GM19395 (cell line): ENCODE measurements at regions not wholly inside any gene's neighbourhood (a gene's known extent, or its start where the extent isn't known, plus 50 kb on each side); places are given as distances from the start of the nearest gene placed in this dataset.
"Not testable (repeated sequence)": the region's sequence is repeated elsewhere in the genome, so short reads cannot be mapped to it uniquely, and the experiment has no call there.

Source experiments
- ATAC-seq: cut with Tn5 transposase; IDR thresholded peaks from one replicate; pipeline ENCODE4 v1.9.1; 2021; ENCODE audit warnings: mild to moderate bottlenecking, moderate library complexity; ENCODE audit not compliant: unreplicated experiment

DNA sequence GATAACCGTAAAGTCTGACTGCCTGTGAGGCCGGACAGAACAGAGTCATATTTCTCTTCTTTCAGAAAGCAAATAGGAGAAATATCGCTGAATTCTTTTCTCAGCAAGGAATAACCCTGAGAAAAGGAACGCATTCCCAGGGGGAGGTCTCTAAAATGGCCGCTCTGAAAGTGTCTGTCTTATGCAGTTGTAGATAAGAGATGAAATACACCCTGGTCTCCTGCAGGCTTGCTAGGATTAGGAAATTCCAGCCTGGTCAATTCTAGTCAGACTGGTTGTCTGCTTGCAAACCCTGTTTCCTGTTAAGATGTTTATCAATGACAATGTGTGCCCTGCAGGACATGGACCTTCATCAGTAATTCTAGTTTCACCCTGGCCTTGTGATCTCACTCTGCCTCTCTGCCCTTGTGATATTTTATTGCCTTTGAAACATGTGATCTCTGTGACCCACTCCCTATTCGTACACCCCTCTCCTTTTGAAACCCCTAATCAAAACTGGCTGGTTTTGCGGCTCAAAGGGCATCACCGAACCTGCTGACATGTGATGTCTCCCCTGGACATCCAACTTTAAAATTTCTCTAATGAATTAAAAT lies 934.8 kb upstream of the SPRY2 start:
- ATAC-seq = no peak

DNA sequence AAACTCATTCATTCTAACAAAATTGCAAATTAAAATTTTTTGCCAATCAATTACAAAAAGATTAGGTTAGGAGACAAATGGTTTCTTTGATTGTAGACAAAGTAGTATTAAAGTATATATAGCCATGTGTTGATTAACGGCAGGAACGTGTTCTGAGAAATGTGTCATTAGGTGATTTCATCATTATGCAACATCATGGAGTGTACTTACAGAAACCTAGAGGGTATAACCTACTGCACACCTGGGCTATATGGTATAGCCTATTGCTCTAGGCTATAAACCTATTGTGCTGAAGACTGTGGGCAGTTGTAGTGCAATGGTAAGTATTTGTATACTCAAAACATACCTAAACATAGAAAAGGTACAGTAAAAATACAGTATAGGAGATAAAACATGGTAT lies 906.8 kb upstream of the SPRY2 start:
- no peak for ATAC-seq

DNA sequence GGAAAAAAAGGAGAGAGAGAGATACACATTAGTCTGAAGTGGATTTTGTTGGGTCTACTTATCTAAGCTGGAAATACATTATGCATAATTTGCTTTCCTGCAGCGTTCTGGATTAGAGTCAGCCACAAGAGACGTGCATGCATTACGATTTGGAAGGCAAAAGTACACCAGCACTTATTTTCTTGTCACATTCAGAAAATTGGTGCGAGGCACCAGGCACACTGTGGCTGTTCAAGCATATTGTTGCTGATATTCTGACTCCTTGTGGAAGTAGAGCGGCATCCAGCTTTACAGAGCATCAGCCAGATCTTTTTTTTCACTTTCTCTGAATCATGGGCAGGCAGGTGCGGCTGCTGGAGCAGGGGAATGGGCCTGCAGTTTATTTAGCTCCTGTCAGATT lies 905.6 kb upstream of the SPRY2 start:
- ATAC-seq = no peak

DNA sequence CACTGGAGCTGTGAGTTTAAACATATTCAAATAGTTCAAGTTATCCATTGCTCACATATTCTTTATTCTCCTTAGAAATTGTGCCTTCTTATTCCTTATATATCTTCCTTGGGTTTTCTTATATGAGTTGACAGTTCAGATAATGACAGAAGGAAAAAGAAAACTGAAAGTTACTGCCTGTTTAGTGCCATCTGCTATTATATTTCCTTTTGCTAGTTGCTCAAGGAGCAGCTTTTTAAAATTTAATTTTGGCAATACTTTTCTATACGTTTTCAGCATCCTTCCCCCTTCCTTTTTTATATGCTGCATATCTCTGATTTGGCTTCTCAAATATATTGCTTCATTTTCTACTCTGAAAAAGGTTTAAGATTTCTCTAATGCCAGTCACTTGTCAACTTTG lies 903.1 kb upstream of the SPRY2 start:
- no peak for ATAC-seq

DNA sequence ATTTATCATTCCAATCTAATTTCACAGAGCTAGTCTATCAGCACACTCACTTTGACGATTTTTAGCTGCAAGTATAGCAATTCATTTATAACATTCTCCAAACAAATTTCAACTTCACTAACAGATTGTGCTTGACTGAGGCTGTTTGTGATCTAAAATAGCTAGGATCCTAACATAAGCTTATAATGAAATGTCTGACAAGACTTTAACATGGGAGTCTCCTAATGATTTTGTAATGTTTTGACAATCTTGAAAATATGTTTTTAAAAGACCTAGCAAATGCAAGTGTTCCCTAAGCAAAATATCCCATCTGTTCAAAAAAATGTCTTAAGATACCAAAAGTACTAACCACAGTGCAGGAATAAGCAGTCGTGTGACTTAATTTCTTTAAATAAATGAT lies 889.5 kb upstream of the SPRY2 start:
- no peak for ATAC-seq

DNA sequence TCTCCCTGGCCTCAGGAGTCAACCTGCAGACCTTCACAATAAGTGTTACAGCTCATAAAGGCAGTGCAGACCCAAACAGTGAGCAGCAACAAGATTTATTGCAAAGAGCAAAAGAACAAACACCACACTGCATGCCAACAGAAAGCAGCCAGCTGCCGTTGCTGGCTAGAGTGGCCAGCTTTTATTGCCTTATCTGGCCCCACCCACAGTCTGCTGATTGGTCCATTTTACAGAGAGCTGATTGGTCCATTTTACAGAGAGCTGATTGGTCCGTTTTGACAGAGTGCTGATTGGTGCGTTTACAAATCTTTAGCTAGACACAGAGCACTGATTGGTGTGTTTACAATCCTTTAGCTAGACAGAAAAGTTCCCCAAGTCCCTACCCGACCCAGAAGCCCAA lies 885.9 kb upstream of the SPRY2 start:
- not testable (repeated sequence) for ATAC-seq

DNA sequence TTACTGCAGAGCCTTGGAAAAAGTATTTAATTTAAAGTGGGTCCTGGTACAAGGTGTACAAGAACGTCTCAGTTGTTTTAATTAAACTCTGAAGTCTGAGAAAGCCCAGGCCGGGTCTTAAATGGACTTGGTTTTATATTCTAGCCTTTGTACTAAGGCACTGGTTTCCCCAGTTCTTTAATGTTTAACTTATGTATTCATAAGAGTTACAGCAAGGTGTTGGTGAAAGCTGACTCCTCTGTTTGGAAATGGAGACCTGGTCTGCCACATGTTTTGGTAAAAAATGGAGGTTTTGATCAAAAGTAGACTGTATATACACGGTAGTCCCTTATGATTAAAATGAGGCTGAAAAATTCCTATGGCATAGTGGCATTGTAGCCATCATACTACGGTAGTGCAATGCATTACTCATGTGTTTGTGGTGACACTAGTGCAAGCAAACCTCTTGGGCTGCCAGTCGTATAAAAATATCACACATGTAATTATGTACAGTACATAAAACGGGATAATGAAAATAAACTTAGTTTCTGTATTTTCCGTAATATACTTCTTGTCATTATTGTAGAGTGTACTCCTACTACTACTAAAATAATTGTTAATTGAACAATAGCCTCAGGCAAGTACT lies 883.4 kb upstream of the SPRY2 start:
- no peak for ATAC-seq

DNA sequence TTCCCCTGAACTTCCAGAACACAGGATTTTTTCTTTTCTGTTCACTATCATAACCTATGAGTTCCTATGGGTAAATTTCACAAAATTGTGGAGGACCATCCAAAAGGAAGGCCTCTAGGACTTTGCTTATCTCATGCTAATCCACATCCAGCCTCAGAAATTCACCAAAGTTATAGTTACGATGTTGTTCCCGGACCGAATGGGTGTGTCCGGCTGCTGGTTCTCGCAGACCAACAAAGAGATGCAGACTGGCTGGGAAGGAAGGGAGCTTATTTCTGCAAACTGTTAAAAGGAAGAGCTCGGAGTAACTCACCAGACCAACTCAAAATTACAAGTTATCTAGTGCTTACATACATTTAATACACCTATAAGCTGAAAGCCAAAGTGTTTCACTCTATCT lies 882.9 kb upstream of the SPRY2 start:
- ATAC-seq = no peak

DNA sequence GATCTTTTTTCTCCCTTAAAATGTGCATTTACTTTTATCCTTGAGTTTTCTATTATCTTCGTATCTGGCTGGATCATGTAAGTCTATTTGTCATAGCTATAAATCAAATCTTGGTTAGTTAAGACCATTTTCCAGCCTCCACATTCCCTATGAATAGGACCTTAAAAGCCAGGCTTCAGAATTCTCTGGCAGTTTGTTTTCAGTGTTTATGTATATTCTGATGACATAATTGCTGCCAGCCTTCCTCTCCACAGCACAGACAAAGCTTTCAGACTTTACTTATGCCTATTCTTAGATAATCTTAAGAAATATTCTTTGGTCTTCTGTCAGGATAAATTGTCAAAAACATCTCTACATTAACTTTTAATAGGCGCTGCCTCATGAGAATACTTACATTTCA lies 870.8 kb upstream of the SPRY2 start:
- ATAC-seq = no peak

DNA sequence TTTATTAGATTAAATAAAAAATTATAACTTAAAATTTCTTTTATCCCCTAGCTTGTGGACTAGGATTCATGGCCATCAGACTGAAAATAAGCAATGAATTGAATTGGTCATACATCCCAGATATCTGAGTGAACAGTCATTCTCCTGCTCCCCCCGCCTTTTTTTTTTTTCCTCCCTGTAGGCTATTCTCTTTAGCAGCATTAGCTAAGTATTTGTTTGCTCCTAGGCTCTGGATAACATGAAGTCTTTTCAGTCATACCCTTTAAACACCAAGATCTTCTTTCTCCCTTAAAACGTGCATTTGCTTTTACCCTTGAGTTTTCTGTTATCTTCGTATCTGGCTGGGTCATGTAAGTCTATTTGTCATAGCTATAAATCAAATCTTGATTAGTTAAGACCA lies 866.7 kb upstream of the SPRY2 start:
- ATAC-seq = no peak

DNA sequence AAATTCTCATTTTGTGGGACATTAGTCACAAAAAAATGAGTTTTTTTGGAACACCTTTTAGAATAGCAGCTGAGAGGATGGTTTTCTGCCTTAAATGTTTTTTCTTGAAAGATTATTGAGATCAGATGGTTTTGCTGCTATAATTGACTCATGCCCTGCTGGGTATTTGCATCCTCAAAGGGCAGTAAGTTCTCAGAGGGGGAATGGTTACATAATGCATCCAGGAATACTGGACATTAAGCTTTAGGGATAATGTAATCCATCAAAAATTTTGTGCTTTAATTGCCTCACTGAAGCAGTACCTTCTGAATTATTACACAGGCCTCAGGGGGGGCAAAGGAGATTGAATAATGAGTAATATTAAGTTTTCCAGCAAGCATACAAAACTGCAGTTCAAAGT lies 866.3 kb upstream of the SPRY2 start:
- no peak for ATAC-seq

DNA sequence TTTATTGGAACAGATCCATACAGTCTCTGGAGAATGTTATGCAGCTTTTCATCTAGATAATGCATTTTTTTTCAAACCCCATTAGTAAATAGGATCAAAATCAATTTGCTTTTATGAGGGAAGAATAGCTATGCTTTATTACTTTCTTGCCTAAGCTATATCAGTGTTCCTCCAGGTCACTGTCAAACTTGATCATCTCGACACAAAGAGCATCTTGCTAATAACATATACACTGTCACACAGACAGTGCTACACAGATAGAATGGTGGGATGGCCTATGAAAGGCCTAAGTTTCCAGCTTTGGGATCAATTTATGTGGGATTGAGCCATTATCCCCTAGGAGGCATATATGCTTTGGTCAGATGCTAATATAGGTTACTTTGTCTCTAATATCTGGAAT lies 862.9 kb upstream of the SPRY2 start:
- ATAC-seq = no peak

DNA sequence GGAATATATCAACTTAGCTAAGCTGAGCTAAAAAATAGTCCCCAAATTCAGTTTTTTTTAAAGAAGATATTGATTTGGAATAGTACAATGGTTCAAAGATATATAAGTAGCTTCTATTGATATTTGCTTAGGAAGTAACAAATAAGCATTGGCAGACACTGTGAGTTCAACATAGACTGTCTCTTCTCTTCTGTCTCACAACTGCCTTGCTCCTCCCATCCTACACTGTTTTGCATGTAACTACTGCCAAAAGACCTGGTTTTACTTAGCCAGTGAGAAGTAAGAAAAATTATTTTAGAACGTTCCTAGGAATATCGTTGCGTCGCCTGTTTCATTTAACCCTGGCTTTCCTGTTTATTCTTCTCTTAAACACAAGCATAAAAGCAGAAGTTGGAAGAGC lies 859.0 kb upstream of the SPRY2 start:
- ATAC-seq = no peak

DNA sequence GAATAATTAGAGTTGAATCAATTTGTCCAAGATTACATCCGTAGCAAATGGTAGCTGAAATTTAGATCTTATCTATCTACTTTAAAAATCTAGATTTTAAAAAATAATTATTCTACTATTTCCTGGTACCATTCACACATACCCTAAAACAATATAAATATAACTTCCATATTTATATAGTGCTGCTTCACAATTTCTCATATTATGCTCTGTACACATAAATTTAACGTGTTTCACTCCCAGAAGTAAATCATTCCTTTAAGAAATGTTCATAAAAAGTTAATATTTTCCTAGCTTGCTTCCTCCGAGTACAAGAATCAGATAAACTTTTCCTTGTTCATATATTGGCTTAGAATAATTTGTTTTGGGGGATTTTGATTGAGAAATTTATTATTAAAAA lies 857.0 kb upstream of the SPRY2 start:
- ATAC-seq = no peak

DNA sequence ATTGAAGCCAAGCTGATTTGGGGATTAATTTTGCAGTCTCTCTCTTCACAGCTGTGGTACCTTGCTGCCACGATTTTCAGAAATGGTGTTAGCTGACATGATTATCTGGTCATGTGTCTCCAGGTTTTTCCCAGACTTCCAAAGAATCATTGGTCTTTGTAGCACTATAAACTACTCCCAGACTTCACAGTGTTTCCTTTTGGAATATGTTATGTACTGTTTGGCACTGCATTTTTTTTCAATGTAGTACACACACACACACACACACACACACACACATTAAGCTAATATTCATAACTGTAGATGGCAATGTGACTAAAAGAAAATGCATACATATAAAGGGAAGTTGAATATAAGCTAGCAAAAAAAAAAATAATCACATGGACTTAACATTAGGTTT lies 856.6 kb upstream of the SPRY2 start:
- no peak for ATAC-seq

DNA sequence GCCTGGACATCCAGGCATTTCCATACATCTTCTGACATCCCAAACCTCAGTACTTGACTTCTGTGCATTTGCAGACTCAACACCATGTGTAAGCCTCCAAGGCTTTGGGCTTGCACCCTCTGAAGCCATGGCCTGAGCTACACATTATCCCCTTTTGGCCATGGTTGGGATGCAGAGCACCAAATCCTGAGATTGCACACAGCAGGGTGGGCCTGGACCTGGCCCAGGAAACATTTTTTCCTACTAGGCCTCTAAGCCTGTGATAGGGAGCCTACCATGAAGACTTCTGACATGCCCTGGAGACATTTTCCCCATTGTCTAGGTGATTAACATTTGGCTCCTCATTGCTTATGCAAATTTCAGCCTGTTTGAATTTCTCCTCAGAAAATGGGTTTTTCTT lies 853.4 kb upstream of the SPRY2 start:
- no peak for ATAC-seq

DNA sequence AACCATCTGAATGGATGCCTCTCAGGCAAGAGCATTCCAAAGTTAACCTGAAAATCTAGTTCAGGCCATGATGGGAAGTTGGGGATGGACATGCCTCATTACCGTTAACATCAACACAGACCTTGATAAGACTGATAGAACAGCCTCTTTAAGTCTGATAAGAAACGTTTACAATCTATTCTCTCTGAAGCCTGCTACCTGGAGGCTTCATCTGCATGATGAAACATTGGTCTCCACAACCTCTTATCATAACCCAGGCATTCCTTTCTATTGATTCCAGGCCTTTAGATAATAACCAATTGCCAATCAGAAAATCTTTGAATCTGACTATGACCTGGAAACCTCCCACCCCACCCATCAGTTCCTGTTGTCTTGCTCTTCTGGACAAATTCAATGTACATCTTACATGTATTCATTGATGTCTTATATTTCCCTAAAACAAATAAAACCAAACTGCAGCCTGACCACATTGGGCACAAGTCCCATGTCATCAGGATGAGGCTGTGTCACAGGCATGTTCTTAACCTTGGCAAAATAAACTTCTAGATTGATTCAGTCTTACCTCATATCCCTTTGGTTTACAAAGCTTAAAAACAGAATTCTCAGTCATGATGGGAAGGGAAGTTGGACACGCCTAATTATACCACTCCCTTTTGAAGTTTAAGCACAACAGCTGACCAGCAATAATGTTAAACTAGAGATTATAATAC lies 843.8 kb upstream of the SPRY2 start:
- no peak for ATAC-seq

DNA sequence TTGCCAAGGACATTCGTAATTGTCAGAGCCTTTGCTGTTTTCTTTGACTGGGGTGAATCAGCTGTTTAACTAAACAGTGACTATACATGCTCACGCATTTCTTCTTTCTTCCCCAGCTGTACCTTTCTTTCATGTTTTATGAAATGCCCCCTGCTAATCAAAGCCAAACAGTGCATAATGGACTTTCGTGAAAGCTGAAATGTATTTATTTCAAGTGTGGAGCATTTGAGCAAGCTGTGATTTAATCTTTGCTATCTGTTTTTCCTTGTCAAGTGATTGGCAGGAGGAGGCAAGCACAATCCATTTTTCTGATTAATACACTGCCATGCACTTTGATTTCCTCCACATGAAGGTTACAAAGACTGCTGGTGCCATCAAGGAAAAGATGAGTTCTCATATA lies 831.7 kb upstream of the SPRY2 start:
- ATAC-seq = no peak

DNA sequence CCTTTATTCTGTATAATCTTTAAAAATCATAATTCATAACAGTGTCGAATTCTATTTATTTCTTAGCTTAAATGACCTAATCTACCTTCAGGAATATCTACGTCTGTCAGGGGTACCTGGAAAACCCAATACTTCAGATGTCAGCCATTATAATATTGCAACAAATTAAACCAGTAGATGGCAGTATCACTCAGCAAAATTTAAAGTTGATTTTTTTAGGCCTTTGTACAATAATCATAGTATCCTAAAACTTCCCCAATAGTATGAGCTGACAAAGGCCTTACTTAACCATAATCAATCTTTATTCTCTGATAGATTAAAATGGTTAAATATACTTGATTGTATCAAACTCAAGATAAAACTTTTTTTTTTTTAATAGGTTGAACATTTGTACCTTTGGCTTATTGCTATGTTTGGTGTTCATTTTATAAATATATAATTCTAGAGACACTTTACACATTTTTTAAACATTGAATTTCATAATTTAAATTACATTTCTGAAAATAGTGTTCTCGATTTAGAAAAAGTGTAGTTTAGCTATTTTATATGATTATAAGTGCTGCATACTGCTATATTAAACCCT lies 830.2 kb upstream of the SPRY2 start:
- peak; percentile 69 for ATAC-seq

DNA sequence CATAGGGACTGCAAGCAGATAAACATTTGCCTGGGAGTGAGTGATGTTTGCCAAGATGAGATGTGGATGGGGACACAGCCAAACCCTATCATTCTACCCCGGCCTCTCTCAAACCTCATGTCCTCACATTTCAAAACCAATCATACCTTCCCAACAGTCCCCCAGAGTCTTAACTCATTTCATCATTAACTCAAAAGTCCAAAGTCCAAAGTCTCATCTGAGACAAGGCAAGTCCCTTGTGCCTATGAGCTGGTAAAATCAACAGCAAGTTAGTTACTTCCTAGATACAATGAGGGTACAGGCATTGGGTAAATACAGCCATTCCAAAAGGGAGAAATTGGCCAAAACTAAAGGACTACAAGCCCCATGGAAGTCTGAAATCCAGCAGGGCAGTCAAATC lies 822.9 kb upstream of the SPRY2 start:
- not testable (repeated sequence) for ATAC-seq

DNA sequence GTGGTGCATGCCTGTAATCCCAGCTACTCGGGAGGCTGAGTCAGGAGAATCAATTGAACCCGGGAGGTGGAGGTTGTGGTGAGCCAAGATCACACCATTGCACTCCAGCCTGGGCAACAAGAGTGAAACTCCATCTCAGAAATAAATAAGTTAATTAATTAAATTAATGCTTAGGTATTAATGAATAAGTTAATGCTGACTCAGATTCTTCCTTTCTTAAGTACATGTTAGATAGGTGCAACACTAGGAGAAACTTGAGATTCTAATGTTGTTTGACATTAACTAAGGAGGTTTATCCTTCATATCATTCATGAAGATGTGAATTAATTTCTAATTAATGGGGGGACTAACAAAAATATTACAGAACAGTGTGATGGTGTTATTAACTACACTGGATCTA lies 812.6 kb upstream of the SPRY2 start:
- no peak for ATAC-seq

DNA sequence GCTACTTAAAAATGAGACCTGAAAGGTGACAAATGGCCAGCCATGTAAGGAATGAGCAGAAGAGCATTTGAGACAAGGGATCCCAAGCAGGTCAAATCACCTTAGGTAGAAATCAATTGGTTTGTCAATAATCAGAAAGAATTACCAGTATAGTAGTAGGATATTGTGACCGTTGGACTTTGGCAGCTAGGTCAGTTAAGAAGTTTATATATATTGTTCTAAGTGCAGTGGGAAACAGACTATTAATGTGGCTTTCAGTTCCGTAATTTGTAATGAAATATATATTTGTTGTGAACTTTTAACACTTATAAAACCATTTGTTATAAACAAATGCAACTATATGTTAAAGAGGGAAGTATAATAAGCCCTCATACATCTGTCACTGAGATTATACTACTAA lies 807.9 kb upstream of the SPRY2 start:
- no peak for ATAC-seq
